ENCODE measurements at regions not wholly inside any gene's neighbourhood (a gene's known extent, or its start where the extent isn't known, plus 50 kb on each side); places are given as distances from the start of the nearest gene placed in this dataset.

GRCh38 chr11:28581286-28582242 lies 473.4 kb downstream of the METTL15 start:
- no peak for DNase-seq (ENCODE audit: insufficient read length, low spot score)
- no peak for FAIRE-seq
- TF ChIP-seq PAX5 (IDR thresholded peaks at IDR 0.05; ENCODE audit: insufficient read depth, low read length, severe bottlenecking), result no peak
- no peak for TF ChIP-seq POLR2AphosphoS5 (IDR thresholded peaks at IDR 0.05; ENCODE audit: low read depth, low read length)
- no peak for TF ChIP-seq POU2F2 (IDR thresholded peaks at IDR 0.05; ENCODE audit: low read depth, low read length)
- TF ChIP-seq SPI1 (IDR thresholded peaks at IDR 0.05; ENCODE audit: low read depth, low read length), result no peak
- no peak for TF ChIP-seq TAF1 (IDR thresholded peaks at IDR 0.05; ENCODE audit: low read depth, low read length)
- no peak for TF ChIP-seq POLR2A (IDR thresholded peaks at IDR 0.05; ENCODE audit: low read depth, low read length)

- DNase-seq (ENCODE audit: insufficient read length, low spot score), result no peak
- FAIRE-seq, result no peak
- no peak for TF ChIP-seq POU2F2 (IDR thresholded peaks at IDR 0.05; ENCODE audit: low read depth, low read length)
- TF ChIP-seq TAF1 (IDR thresholded peaks at IDR 0.05; ENCODE audit: low read depth, low read length), result no peak
- TF ChIP-seq PAX5 (IDR thresholded peaks at IDR 0.05; ENCODE audit: insufficient read depth, low read length, severe bottlenecking), result no peak
- TF ChIP-seq SPI1 (IDR thresholded peaks at IDR 0.05; ENCODE audit: low read depth, low read length), result no peak
- TF ChIP-seq POLR2A (IDR thresholded peaks at IDR 0.05; ENCODE audit: low read depth, low read length), result no peak
- no peak for TF ChIP-seq POLR2AphosphoS5 (IDR thresholded peaks at IDR 0.05; ENCODE audit: low read depth, low read length)
Measured at GRCh38 chr11:28571371-28571770, 463.2 kb downstream of the METTL15 start.

GRCh38 chr11:28569106-28569505 lies 460.9 kb downstream of the METTL15 start:
- TF ChIP-seq POLR2A (IDR thresholded peaks at IDR 0.05; ENCODE audit: low read depth, low read length) (no peak), POU2F2 (IDR thresholded peaks at IDR 0.05; ENCODE audit: low read depth, low read length) (no peak)
- FAIRE-seq, result no peak
- DNase-seq (ENCODE audit: insufficient read length, low spot score), result no peak

GRCh38 chr11:28566339-28567089 lies 458.3 kb downstream of the METTL15 start:
- TF ChIP-seq PAX5 (IDR thresholded peaks at IDR 0.05; ENCODE audit: insufficient read depth, low read length, severe bottlenecking) (no peak), POLR2AphosphoS5 (IDR thresholded peaks at IDR 0.05; ENCODE audit: low read depth, low read length) (no peak), SPI1 (IDR thresholded peaks at IDR 0.05; ENCODE audit: low read depth, low read length) (no peak), TAF1 (IDR thresholded peaks at IDR 0.05; ENCODE audit: low read depth, low read length) (no peak)
- FAIRE-seq (no peak), DNase-seq (ENCODE audit: insufficient read length, low spot score) (no peak)

- TF ChIP-seq POLR2AphosphoS5 (IDR thresholded peaks at IDR 0.05; ENCODE audit: low read depth, low read length) (no peak), POLR2A (IDR thresholded peaks at IDR 0.05; ENCODE audit: low read depth, low read length) (no peak), SPI1 (IDR thresholded peaks at IDR 0.05; ENCODE audit: low read depth, low read length) (no peak), TAF1 (IDR thresholded peaks at IDR 0.05; ENCODE audit: low read depth, low read length) (no peak), POU2F2 (IDR thresholded peaks at IDR 0.05; ENCODE audit: low read depth, low read length) (no peak), PAX5 (IDR thresholded peaks at IDR 0.05; ENCODE audit: insufficient read depth, low read length, severe bottlenecking) (no peak)
- no peak for FAIRE-seq
- no peak for DNase-seq (ENCODE audit: insufficient read length, low spot score)
Measured at GRCh38 chr11:28559492-28559891, 451.3 kb downstream of the METTL15 start.

GRCh38 chr11:28547321-28547741 lies 439.1 kb downstream of the METTL15 start:
- FAIRE-seq, result no peak
- no peak for TF ChIP-seq TAF1 (IDR thresholded peaks at IDR 0.05; ENCODE audit: low read depth, low read length)
- TF ChIP-seq POLR2A (IDR thresholded peaks at IDR 0.05; ENCODE audit: low read depth, low read length), result no peak
- no peak for TF ChIP-seq SPI1 (IDR thresholded peaks at IDR 0.05; ENCODE audit: low read depth, low read length)
- TF ChIP-seq POU2F2 (IDR thresholded peaks at IDR 0.05; ENCODE audit: low read depth, low read length), result no peak
- no peak for TF ChIP-seq PAX5 (IDR thresholded peaks at IDR 0.05; ENCODE audit: insufficient read depth, low read length, severe bottlenecking)
- TF ChIP-seq POLR2AphosphoS5 (IDR thresholded peaks at IDR 0.05; ENCODE audit: low read depth, low read length), result no peak
- no peak for DNase-seq (ENCODE audit: insufficient read length, low spot score)

- TF ChIP-seq POU2F2 (IDR thresholded peaks at IDR 0.05; ENCODE audit: low read depth, low read length) (no peak), TAF1 (IDR thresholded peaks at IDR 0.05; ENCODE audit: low read depth, low read length) (no peak), PAX5 (IDR thresholded peaks at IDR 0.05; ENCODE audit: insufficient read depth, low read length, severe bottlenecking) (no peak), POLR2A (IDR thresholded peaks at IDR 0.05; ENCODE audit: low read depth, low read length) (no peak), SPI1 (IDR thresholded peaks at IDR 0.05; ENCODE audit: low read depth, low read length) (no peak), POLR2AphosphoS5 (IDR thresholded peaks at IDR 0.05; ENCODE audit: low read depth, low read length) (no peak)
- FAIRE-seq, result no peak
Measured at GRCh38 chr11:28545536-28545935, 437.3 kb downstream of the METTL15 start.

GRCh38 chr11:28542561-28542960 lies 434.4 kb downstream of the METTL15 start:
- TF ChIP-seq SPI1 (IDR thresholded peaks at IDR 0.05; ENCODE audit: low read depth, low read length) (no peak), POU2F2 (IDR thresholded peaks at IDR 0.05; ENCODE audit: low read depth, low read length) (no peak), TAF1 (IDR thresholded peaks at IDR 0.05; ENCODE audit: low read depth, low read length) (no peak), POLR2A (IDR thresholded peaks at IDR 0.05; ENCODE audit: low read depth, low read length) (no peak), PAX5 (IDR thresholded peaks at IDR 0.05; ENCODE audit: insufficient read depth, low read length, severe bottlenecking) (no peak), POLR2AphosphoS5 (IDR thresholded peaks at IDR 0.05; ENCODE audit: low read depth, low read length) (no peak)

More at GRCh38 chr11:28545536-28545935, 437.3 kb downstream of the METTL15 start:
- DNase-seq (ENCODE audit: insufficient read length, low spot score), result no peak

More at GRCh38 chr11:28542561-28542960, 434.4 kb downstream of the METTL15 start:
- DNase-seq (ENCODE audit: insufficient read length, low spot score) (no peak), FAIRE-seq (no peak)
